NCI-H1048 (cell line): ENCODE measurements at regions not wholly inside any gene's neighbourhood (a gene's known extent, or its start where the extent isn't known, plus 50 kb on each side); places are given as distances from the start of the nearest gene placed in this dataset.

Experiments used
- DNase-seq: peaks from one replicate; lab custom pipeline; 2025; lab: John Stamatoyannopoulos, UW

DNA sequence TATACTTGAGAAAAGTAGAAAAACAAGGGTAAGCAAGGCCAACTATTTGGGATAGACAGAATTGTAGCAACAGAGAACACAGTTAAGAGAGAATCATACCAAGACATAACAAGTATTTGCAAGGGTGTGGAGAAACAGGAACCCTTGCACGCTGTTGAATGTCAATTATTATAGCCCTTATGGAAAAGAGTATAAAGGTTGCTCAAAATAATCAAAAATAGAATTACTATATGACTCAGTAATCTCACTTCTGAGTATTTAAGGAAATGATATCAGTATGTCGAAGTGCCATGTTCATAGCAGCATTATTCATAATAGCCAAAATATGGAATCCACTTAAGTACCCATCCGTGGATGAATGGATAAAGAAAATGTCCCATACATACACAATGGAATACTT, 193.3 kb downstream of the PHLDA1 start:
- no peak for DNase-seq

DNA sequence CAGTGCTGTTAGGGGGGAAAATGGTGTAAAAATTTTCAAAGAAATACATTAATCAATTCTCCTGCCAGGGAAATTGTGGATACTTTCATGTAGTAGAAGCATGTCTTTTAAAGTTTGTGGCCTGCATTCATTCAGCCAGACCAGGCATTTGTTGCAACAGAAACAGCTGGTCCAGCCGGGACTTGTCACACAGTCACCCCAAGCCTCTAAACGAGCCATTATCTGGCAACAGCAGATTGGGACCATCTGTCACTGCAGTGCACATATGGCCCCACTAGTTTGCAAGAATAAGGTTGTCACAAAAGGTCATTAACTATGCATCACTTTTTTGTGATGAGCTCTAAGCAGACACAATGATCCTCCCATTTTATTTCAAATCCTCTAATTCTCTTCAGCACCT, 193.9 kb downstream of the PHLDA1 start:
- no peak for DNase-seq

DNA sequence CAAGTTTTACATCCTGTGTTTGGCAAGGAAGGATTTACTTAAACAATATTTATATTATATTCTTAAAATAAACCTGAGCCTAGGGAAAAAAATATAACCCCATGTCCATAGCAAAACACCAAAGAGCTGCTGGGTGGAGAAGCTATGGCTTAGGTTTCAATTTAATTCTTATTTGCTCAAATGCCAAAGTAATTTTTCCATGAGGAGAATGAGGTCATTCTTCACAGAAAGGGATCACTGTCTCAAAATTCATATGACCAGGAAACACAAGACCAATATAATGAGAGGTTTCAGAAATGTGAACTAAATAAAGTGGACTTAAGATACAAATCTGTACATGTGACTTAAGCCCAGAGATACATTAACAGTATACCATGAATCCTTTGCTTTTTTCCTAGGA, 195.0 kb downstream of the PHLDA1 start:
- DNase-seq = no peak

DNA sequence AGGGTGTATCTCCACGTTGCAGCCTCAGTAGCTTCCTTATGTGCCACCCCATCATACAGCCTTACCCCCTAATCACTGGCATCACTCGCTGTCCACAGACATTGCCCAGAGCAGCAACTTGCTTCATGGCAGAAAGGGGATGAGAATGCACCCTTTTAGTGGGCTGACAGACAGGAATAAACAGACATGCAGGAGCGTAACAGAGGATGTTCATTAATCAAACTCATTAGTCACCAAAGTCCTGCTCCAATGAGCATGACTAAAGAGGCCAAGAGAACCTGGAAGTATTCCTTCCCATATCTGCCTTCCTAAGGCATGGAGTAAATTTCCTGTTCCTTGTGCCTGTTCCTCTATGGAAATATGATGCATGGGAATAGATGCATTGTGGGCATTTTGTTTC, 197.0 kb downstream of the PHLDA1 start:
- no peak for DNase-seq

DNA sequence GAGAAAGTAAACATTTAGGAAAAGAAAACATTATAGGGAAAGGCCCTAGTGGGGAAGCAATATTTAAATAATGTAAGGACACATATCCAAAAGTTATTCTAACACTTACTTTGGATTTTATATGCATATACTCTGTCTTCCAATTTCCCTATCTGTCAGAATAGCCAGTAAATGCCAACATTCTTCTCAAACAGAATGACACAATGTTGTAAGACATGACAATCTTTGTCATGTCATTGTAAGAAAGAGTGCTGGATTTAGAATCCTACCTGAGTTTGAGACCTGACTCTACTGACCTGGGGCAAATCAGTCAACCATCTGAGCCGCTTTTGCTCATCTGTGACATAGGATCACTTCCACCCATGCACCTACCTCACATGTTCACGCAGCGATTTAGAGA, 198.3 kb downstream of the PHLDA1 start:
- DNase-seq = no peak

DNA sequence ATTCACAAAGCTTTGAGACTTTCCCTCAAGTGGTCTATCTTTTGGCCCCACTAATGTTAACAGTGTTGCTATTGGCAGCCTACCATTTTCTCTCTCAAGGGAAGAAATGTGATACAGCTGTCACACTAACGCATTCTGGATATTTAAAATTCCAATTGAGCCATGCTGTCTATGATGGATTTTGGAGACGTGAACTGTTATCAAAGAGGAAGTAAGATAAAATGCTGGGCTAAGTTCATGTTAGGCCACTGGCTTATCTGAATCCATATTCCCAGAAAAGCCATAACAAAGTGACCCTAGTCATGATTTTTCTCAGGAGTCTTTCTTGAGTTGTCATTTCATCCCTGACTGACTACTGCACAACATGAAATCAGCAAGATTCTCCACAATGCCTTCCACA, 200.2 kb downstream of the PHLDA1 start:
- DNase-seq = no peak

DNA sequence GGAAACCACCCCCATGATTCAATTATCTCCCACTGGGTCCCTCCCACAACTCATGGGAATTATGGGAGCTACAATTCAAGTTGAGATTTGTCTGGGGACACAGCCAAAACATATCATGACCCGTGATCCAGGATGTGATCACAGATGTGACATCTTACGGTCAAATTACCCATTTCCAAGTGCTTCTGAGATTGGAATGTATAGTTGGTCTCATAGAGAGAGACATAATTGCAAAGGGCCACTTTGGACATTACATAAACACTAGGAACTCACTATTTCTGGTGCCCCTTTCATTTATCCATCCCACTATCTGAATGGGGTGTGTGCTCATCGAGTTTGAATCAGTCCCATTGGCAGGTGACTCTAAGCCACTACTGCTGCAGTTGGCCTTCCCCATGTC, 204.5 kb downstream of the PHLDA1 start:
- DNase-seq = no peak

DNA sequence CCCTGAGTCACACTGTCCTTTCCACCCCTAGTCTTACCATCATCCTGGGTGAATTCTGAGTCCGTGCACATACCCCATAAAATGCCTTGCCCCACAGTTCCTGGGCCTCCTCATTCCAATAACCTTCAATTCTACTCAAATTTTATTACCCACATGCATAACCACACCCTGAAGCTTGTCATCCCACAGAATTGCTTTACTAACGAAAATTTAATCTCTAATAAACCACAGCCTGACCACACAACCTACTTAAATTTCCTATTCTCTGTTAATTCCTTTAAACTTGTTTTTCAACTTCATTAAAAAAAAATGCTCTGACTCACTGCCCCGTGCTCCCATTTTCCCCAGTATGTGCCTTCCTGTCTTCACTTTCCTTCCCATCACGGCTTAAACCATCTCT, 205.9 kb downstream of the PHLDA1 start:
- DNase-seq = no peak

DNA sequence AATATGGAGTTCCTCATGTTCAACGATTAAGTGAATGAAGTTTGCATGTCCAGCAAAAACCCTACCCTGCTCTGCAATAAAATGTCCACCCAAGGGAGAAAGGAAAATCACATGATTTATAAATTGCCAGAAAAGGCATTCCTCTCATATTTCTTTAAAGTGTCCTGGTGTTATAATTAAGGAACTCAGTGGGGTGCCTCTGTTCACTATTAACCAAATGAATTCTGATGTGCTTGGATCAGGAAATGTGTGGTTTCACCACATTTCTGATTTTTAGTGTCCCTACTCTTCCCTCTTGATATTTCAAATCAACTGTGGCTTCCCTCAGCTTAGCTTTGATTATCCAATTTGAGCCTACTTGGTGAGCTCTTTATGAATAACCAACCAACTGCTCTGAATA, 208.1 kb downstream of the PHLDA1 start:
- DNase-seq = no peak

DNA sequence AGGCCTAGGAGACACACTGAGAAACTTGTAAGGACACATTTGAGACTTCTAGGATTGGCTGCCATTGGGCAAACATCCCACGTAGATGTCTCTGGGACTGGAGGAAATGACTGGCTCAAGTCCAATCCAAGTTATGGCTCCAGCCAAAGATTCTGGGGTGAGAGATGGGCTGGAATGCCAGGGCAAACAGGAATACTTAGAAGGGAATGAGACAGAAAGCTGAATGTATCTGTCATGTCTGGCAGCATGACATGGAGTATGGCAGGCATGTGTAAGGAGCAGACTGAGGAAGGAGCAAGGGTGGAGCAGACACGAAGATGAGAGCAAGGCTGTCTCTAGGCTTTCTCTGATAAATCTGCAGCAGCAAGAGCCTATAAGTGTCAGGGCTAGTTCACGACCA, 209.2 kb downstream of the PHLDA1 start:
- no peak for DNase-seq

DNA sequence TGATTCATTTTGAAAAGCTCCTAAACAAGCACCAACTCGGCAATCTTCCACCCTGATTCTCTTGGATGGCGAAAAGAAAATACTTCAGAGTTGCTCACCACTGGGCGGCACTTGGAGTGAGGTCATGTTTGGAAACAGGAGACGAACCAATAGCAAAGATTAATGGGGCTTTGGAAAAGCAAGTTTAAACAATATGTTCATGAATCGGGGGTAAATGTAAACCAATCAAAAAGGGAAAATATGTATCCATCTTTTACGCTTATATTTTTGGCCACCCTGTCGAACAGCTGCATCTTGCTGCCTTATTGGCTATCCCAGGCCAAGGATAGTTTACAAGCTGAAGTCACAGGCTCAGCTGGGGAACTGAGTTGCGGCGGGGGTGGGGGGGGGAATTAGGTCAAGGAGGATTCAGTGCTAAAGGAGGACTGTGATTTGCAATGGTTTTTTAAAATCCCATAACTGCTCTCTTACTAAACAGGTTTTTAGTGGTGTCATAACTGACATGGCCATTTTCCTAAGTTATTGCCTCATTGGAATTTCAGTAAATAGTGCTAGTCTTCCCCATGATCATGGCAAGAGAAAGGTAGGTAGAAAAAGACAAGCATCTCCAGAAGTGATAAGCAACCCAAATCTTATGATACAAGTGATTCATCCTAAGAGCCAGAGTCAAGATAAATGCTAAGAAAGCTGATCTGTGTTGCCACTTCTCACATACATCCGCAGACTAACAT, 210.6 kb downstream of the PHLDA1 start:
- no peak for DNase-seq

DNA sequence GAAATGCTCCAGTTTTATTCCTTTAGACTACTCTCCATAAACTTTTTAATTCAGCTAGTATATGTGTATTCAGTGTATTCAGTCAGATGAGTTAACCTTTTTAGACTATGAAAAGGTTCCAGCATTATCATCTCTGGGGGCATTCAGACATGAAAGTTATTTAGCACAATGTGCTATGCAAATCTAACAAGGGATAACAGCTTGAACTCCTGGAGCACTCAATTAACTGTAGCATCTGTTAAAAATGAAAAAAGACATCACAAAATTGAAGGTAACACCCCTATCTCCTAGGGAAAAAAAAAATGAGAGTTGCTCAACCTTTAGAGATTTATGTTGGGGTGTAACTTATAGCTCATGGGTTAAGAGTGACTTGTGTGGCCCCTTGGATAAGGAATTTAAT, 211.5 kb downstream of the PHLDA1 start:
- no peak for DNase-seq

DNA sequence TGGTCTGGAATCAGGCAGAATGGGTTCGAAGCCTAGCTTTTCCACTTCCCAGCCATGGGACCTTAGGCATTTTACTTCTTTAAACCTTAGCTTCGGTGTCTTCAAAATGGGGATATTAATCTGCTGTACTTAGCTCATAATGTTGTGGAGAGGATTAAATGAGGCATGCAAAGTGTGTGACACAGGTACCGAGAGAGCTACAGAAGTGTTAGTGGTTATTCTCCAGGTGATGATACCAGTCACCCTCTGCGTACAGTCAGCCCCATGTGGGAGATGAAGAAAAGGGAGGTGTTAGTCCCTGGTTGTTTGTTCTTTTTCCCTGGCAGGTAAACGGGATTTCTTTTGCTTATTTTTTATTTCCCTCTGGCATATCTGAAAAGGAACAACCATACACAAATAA, 212.1 kb downstream of the PHLDA1 start:
- DNase-seq = no peak

DNA sequence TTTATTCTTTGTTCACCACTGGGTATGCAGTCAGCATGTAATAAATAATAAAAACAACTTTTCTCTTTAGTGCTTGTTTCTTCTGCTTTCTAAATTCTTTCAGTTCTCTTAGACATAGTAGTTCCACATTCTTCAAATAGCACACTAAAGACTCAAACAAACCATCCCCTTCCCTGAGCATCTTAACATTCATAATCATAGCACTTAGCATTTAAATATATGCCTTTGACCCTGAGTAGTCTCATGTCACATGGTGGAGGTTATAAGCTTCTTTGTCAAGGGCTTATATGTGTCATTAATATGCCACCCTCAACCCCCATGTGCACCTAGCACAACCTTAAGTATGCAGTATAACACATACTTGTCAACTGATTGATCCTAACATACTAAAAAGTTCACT, 212.7 kb downstream of the PHLDA1 start:
- no peak for DNase-seq

DNA sequence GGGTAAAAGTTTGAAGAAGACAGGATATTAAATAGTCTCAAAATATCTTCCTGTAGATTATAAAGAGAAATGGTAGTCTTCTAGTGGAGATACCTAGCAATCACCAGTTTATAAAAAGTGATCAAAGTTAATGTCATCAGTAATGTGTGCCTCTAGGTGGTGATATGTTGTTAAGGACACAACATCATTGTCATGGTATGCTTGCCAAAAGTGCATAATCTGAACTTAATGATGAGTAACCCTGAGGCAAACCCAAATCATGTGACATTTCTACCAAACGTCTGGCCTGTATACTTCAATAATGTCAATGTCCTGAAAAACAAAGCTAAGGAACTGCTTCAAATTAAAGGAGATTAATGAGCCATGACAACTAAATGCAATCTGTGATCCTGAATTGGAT, 214.7 kb downstream of the PHLDA1 start:
- no peak for DNase-seq

DNA sequence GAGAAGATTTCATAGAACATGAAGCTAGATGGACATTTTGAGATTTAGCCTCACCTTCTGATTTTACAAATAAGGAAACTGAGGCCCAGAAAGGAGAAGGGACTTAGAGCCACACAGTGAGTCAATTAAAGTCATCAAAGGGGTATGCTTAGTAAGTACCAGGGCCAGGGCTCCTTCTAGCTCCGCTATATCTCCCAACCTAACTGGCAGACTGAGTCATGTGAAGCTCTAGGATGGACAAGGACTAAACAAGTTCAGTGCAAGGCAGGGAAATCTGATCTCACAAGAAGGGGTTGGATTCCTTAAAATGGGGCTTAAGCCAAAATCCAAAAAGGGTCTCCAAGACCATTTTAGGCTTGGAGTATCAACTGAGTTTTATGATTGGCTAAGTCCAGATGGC, 215.8 kb downstream of the PHLDA1 start:
- DNase-seq = no peak

DNA sequence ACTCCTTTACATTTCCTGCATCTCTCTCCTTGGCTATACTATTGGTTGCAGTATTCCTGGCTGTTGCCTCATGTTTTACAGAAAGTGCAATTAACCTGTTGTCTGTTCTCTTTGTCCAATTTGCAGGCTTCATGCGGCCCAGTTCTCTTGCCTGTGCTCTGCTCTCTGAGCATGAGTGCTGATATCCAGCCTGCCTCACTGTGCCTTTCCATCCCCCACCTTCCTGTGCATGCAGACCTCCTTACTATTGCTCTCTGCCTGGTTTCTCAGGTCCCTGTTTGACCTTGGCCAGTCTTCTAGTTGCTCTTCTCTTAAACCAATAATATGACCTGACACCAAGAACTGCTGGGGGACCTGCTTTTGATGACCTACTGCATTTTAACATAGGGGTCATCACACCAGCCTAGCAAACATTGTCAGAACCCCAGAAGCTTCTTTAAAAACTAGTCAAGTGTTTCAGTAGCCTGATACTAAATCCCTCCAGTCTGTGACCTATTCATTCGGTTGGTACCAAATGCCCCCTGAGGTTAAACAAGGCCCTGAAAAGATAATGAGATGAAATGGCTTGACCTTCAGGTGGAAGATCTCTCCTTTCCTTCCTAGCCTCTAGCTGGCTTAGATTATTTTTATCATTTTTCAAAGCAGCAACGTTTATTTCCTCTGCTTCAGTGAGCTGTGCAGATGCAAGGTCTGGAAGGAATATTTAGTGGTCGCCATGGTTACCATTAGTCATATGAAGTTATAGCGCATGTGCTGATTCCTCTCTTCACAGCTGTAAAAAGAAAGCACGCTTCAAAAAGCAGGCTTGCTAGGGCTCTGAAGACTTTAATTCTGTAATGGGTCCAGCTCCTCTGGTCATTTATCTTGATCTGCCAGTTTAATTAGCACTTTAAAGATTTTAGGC, 216.5 kb downstream of the PHLDA1 start:
- DNase-seq = no peak

DNA sequence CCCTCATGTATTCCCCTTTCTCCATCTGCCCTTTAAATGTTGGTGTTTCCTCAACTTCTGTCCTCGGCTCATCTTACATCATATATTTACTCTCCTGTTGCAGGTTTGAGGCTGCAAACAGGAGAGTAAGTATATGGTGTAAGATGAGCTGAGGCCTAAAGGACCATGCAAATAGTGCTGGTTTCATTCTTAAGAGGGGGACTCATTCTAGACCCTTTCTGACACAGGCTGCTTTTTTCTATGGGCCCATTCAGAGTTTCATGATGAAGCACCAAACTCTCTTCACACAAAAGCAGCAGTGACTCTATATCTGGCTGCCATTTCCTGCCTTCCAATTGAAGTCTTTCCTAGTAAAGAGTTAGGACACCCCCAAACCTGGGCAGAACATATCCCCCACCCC, 218.5 kb downstream of the PHLDA1 start:
- no peak for DNase-seq

DNA sequence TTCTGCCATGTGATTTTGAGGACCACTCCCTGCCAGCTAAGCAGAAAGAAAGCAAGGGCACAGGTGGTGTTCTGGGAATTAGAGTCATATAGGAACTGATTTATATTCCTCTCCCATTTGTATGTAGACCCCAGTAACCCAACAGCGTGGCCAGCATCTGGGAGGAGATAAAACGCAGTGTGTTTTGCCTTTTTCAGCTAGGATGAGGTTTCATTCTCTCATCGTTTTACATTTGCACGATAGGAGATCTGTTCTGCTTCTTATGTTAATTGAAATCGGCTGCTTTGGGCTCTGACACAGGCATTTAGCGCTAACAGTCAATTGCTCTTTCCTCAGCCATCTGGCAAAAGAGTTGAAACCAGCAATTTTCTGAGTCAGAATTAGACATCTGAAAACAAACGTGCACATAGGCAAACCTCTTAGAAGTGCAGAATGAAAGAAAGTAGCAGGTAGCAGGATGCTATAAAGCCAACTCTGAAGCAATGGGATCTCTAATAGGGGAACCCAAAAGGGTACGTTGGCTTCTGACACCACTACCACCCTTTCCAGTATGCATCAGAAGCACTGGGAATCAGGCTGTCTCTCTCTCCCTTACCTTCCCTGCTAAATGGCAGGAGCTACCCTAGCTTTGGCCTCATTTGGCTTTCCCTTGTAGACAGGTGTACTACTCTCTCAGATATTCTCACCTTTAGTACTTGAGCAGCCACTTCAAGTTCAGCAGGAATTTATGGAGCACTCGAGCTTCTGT, 219.1 kb downstream of the PHLDA1 start:
- DNase-seq = no peak

DNA sequence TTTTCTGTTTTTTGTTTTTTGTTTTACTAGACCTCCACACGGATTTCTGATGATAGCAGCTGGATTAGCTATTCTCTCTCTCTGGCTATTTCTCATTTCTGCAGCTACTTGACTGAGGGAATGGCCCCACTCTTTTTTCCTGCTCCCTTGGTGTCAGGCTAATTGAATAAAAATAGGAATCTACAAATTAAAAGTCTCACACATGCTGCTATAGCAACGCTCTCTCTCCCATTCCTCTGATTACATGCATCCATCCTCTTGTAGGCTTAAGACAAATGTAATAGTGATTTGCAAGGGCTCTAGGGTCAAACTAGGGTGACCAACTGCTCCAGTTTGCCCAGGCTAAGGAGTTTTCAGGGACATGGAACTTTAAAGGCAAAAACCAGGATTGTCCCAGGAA, 221.8 kb downstream of the PHLDA1 start:
- DNase-seq = no peak

DNA sequence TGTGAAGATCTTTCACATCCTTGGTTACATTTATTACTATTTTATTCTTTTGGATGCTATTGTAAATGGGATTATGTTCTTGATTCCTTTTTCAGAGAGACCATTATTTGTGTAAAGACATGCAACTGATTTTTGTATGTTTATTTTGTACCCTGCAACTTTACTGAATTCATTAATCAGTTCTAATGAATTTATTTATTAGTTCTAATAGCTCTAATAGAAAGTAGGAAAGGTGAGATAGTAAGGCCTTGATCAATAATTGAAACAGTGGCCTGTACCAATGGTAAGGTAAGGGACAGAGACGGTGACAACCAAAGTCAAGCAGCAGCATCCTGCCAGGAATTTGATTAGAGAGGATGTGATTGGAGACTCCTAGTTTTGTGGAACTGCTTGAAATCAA, 224.1 kb downstream of the PHLDA1 start:
- DNase-seq = no peak

DNA sequence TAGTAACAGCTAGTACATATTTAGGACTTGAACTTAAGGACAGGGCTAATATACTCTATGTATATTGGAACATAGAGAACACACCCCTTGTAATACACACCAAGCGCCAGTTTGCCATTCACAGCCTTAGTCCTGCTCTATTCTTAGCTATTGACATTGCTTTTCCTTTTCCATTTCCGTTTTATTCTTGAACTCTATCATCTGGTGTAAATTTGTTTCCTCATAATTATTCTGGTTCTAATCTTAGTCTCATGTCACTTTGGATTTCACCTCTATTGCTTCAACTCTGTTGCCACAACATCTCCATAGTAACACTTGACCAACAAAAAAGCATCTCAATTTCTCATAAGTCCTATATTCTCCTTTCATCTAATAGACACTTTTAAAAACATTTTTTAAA, 225.7 kb downstream of the PHLDA1 start:
- no peak for DNase-seq

DNA sequence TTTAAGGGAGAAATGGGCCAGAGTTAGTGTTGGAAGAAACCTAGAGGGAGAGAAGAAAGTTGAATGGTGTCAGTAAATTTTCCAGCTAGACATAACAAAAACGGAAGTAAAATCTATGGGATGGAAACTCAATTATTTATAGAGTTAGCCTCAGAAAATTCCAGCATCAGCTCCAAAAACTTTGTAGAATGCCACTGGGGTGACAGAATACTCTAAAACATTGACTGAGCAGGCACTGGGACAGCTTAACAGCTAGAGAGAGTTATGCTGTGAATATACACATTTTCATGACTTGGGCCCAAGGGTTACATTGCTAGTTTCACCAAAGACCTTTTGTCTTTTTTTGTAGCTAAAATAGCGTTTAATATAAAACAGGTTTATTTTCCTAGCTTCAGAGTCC, 226.3 kb downstream of the PHLDA1 start:
- no peak for DNase-seq
